Gastrocnemius medialis (tissue), 4 donors: ENCODE measurements at regions not wholly inside any gene's neighbourhood (a gene's known extent, or its start where the extent isn't known, plus 50 kb on each side); places are given as distances from the start of the nearest gene placed in this dataset.

Source experiments
- ATAC-seq, 2 donors: fragments of 150-250 bp; one replicate each; pipeline ENCODE4 v1.9.1; 2016
- DNase-seq, 2 donors: peaks; one replicate each; pipeline ENCODE4 v3.0.0-alpha.2; 2019
- H3K27ac ChIP-seq, 4 donors: fragments of 200-600 bp; sonication (generic); 1 replicate in 1 of 4; 2 replicates in 3 of 4; pipeline ENCODE4 v1.5.1; 2016 to 2018; ENCODE audit warnings: mild to moderate bottlenecking in 2 of 4, moderate library complexity in 1 of 4
- H3K27me3 ChIP-seq, 3 donors: fragments of 200-600 bp; sonication (generic) in 2 of 3; 1 replicate in 1 of 3; 2 replicates in 2 of 3; pipeline versions ENCODE4 v1.5.1 to v1.6.0; 2016 to 2019; ENCODE audit warnings: mild to moderate bottlenecking in 1 of 3, moderate library complexity in 1 of 3
- H3K36me3 ChIP-seq, 2 donors: fragments of 200-600 bp; sonication (generic) in 1 of 2; one replicate each; pipeline ENCODE4 v1.5.1; 2017 to 2018
- H3K4me1 ChIP-seq, 2 donors: fragments of 200-600 bp; sonication (generic) in 1 of 2; one replicate each; pipeline ENCODE4 v1.5.1; 2016 to 2017; ENCODE audit warnings: mild to moderate bottlenecking in 2 of 2
- H3K4me3 ChIP-seq, 4 donors: fragments of 200-600 bp; sonication (generic) in 3 of 4; 1 replicate in 1 of 4; 2 replicates in 3 of 4; pipeline ENCODE4 v1.5.1; 2016 to 2019; ENCODE audit warnings: mild to moderate bottlenecking in 2 of 4
- H3K9me3 ChIP-seq, 3 donors: fragments of 200-600 bp; sonication (generic) in 2 of 3; 1 replicate in 1 of 3; 2 replicates in 2 of 3; pipeline ENCODE4 v1.5.1; 2016 to 2019
- CTCF ChIP-seq, 5 experiments: fragments of 450-650 bp in 3 of 5; fragments of 200-600 bp in 2 of 5; sonication (generic) in 2 of 5; IDR thresholded peaks in 4 of 5; conservative IDR thresholded peaks in 1 of 5; 1 replicate in 4 of 5; 2 replicates in 1 of 5; pipeline ENCODE4 v1.5.1; 2016 to 2019; ENCODE audit warnings: antibody characterized with exemption in 5 of 5, mild to moderate bottlenecking in 3 of 5, moderate library complexity in 3 of 5
- POLR2A ChIP-seq, 2 donors: fragments of 450-650 bp; IDR thresholded peaks; one replicate each; pipeline ENCODE4 v1.6.1; 2017; ENCODE audit warnings: antibody characterized with exemption in 2 of 2, mild to moderate bottlenecking in 2 of 2, moderate library complexity in 2 of 2
- in situ Hi-C, 4 donors: fragments of 200-750 bp; cut with MboI; loops; one replicate each; pipeline versions ENCODE4 v1.15.0 to v1.8.0; 2017; ENCODE audit warnings: low sequenced_read_pairs in 4 of 4
- intact Hi-C: fragments of 100-400 bp; cut with DNase I; formaldehyde crosslinking; loops from one replicate; pipeline ENCODE4 v1.15.1; 2023; ENCODE audit warnings: low total_unique reads

GRCh38 chr2:175323162-175323561 is 141.7 kb upstream of the ATP5MC3 start:
- no peaks in the 10 kb centered on the region for H3K36me3 ChIP-seq
- TF ChIP-seq POLR2A (IDR thresholded peaks at IDR 0.05) (no peak), CTCF (IDR thresholded peaks at IDR 0.05 in 4 of 5, conservative IDR thresholded peaks at IDR 0.05 in 1 of 5) (no peak)

GRCh38 chr2:175318542-175318941 is 137.0 kb upstream of the ATP5MC3 start:
- intact Hi-C loops = no loop called here

More at GRCh38 chr2:175323162-175323561, 141.7 kb upstream of the ATP5MC3 start:
- DNase-seq = no peak
- intact Hi-C loops = no loop called here
- H3K27me3 ChIP-seq = no peaks in the 10 kb centered on the region
- no peak overlapping the region for H3K27ac ChIP-seq
- in situ Hi-C loops = no loop called here
- no peak for ATAC-seq
- H3K9me3 ChIP-seq = no peaks in the 10 kb centered on the region
- no peaks in the 10 kb centered on the region for H3K4me1 ChIP-seq
- no peak overlapping the region for H3K4me3 ChIP-seq

GRCh38 chr2:175317751-175318150 is 136.2 kb upstream of the ATP5MC3 start:
- ATAC-seq = no peak
- in situ Hi-C loops = no loop called here
- intact Hi-C loops = no loop called here

More at GRCh38 chr2:175318542-175318941, 137.0 kb upstream of the ATP5MC3 start:
- H3K4me1 ChIP-seq = no peaks in the 10 kb centered on the region
- DNase-seq (no peak), ATAC-seq (no peak)
- TF ChIP-seq CTCF (IDR thresholded peaks at IDR 0.05 in 4 of 5, conservative IDR thresholded peaks at IDR 0.05 in 1 of 5) (no peak), POLR2A (IDR thresholded peaks at IDR 0.05) (no peak)
- no peak overlapping the region for H3K4me3 ChIP-seq
- in situ Hi-C loops = no loop called here
- no peaks in the 10 kb centered on the region for H3K36me3 ChIP-seq
- H3K27me3 ChIP-seq = no peaks in the 10 kb centered on the region
- H3K9me3 ChIP-seq = no peaks in the 10 kb centered on the region
- no peak overlapping the region for H3K27ac ChIP-seq

GRCh38 chr2:175312137-175312536 is 130.6 kb upstream of the ATP5MC3 start:
- no peak for TF ChIP-seq CTCF (IDR thresholded peaks at IDR 0.05 in 4 of 5, conservative IDR thresholded peaks at IDR 0.05 in 1 of 5)
- no peak for TF ChIP-seq POLR2A (IDR thresholded peaks at IDR 0.05)
- DNase-seq (no peak), ATAC-seq (no peak)
- in situ Hi-C loops = no loop called here
- intact Hi-C loops = no loop called here
- H3K27ac ChIP-seq = no peak overlapping the region
- no peaks in the 10 kb centered on the region for H3K36me3 ChIP-seq
- no peaks in the 10 kb centered on the region for H3K27me3 ChIP-seq
- H3K9me3 ChIP-seq = no peaks in the 10 kb centered on the region
- no peaks in the 10 kb centered on the region for H3K4me1 ChIP-seq
- H3K4me3 ChIP-seq = no peak overlapping the region

More at GRCh38 chr2:175317751-175318150, 136.2 kb upstream of the ATP5MC3 start:
- H3K27me3 ChIP-seq = no peaks in the 10 kb centered on the region
- H3K4me1 ChIP-seq = no peaks in the 10 kb centered on the region
- no peak overlapping the region for H3K4me3 ChIP-seq
- no peak overlapping the region for H3K27ac ChIP-seq
- TF ChIP-seq POLR2A (IDR thresholded peaks at IDR 0.05) (no peak), CTCF (IDR thresholded peaks at IDR 0.05 in 4 of 5, conservative IDR thresholded peaks at IDR 0.05 in 1 of 5) (no peak)
- H3K36me3 ChIP-seq = no peaks in the 10 kb centered on the region
- DNase-seq = no peak
- no peaks in the 10 kb centered on the region for H3K9me3 ChIP-seq

- no peak for ATAC-seq
- no peaks in the 10 kb centered on the region for H3K36me3 ChIP-seq
- in situ Hi-C loops (no loop called here), intact Hi-C loops (no loop called here)
- H3K9me3 ChIP-seq = no peaks in the 10 kb centered on the region
- H3K4me1 ChIP-seq = no peaks in the 10 kb centered on the region
- H3K27ac ChIP-seq = no peak overlapping the region
- no peak overlapping the region for H3K4me3 ChIP-seq
- H3K27me3 ChIP-seq = no peaks in the 10 kb centered on the region
- no peak for TF ChIP-seq POLR2A (IDR thresholded peaks at IDR 0.05)
- TF ChIP-seq CTCF (IDR thresholded peaks at IDR 0.05 in 4 of 5, conservative IDR thresholded peaks at IDR 0.05 in 1 of 5) = no peak
- no peak for DNase-seq
Observed at GRCh38 chr2:175310813-175311504, 129.4 kb upstream of the ATP5MC3 start.
